NOMO-1 (cell line): ENCODE measurements at regions not wholly inside any gene's neighbourhood (a gene's known extent, or its start where the extent isn't known, plus 50 kb on each side); places are given as distances from the start of the nearest gene placed in this dataset.
"Not testable (repeated sequence)": the region's sequence is repeated elsewhere in the genome, so short reads cannot be mapped to it uniquely, and the experiment has no call there.

ENCODE experiments used
- DNase-seq, 2 experiments: peaks; one replicate each; lab custom pipeline; 2025; ENCODE audit not compliant: unreplicated experiment in 2 of 2; lab: John Stamatoyannopoulos, UW

DNA sequence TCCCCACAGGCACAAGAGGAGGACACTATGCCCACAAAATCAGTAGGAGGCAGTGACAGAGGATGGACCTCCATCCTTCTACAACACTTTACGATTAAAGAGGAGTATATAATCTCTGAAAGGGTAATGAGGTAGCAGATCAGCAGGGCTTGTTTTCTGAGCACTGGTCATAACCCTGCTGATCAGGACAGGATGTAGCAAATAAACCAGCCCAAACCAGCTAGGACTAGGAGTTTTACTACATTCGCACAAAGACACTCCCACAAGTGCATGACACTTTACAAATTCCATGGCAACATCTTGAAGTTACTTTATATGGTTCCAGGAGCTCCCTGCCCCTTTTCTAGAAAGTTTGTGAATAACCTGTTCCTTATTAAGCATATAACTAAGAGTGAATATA lies 73.3 kb upstream of the CHD6 start:
- no peak for DNase-seq

DNA sequence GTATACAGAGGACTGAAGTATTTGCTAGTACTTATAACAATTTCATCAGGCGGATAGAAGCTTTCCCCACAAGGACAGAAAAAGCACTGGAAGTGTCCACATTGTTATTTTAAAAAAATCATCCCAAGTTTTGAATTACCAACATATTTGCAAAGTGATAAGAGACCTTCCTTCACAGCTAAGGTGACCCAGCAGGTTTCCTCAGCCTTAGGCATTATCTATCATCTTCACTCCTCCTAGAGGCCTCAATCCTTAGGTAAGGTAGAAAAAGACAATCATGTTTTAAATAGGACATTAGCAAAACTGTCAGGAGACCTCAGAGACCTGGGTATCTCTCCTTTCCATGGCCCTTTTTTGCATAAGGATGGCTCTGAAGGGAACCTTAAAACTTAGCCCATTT lies 72.5 kb upstream of the CHD6 start:
- no peak for DNase-seq

DNA sequence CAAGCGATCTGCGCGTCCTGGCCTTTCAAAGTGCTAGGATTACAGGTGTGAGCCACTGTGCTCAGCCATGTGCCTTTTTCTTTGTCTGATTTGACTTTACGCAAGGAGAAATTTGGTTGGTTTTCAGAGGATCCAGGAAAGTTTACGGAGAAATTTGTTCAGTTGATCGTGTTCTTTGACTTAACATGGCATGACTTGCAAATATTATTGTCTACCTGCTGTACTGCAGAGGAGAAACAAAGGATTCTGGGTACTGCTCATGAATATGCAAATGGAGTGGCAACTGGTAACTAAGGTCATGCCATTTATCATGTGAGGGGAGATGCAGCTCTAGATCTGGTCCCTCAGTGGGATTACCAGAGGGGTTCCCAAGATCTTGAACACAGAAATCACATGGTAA lies 68.8 kb upstream of the CHD6 start:
- no peak for DNase-seq

DNA sequence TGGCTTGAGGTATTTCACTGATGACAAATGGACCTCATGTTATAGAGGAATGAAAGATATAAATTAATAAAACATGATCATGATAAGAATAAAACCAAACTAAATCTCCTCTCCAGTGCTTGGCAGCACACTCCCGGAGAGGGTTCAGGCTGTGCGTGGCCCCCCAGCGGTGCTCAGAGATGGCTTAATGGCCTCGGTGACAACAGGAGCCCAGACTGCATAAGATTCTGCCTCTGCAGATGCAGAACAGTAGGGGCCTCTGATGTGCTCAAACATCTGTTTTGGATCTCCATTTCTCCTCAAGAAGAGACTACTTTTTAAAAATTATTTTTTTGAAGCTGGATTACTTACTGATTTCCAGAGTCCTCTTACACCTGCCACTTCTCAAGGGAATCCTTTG lies 67.0 kb upstream of the CHD6 start:
- not testable (repeated sequence) for DNase-seq

DNA sequence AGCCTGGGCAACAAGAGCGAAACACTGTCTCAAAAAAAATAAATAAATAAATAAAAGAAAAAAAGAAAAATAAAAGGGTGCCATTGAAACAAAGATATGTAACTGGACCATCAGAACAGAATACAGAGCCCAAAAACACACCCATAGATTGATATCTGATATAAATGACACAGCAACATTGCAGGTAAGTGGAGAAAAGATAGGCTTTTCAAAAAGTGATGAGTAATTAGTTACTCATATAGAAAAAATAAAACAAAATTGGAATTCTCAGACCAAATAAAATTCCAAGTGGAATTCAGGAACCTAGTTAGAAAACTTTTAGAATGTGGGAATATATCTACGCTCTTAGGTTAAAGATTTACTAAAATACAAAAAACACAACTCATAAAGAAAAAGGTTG lies 60.6 kb upstream of the CHD6 start:
- DNase-seq, result no peak

DNA sequence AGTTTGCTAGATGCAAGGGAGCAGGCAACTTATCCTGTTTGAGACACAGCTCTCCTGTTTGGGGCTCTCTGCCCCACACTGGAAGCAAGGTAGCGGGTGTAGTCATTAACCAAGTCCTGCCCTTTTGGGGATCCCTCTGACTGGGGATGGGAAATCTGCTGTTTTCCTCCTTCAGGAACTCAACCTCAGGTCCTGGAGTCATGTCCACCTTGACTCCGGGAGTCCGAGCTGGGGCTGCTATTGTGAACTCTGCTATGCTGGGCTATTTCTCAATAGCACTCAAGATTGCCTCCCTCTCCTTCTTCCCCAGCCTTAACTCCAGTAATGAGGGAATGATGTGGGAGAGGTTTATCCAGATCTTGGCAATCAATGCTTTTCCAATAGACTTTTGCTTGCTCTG lies 54.1 kb upstream of the CHD6 start:
- no peak for DNase-seq

DNA sequence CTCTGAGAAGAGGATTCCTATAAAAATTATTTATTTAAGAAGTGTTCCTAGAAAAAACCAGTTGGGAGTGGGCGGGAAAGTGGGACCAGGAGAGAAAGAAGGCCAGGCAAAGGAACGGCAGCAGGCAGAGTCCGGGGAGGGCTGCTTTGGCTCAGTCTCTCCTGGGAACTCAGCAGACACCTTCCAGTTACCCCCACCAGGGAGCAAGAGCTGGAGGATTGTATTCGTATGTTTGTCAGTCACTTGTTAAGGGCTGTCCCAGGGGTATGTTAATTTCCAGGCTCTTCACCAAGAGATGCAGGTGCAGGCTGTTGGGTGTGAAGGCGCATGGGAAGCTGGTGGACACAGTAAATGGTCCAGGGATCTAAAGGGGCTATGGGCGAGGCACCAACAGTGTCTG lies 53.0 kb upstream of the CHD6 start:
- no peak for DNase-seq

DNA sequence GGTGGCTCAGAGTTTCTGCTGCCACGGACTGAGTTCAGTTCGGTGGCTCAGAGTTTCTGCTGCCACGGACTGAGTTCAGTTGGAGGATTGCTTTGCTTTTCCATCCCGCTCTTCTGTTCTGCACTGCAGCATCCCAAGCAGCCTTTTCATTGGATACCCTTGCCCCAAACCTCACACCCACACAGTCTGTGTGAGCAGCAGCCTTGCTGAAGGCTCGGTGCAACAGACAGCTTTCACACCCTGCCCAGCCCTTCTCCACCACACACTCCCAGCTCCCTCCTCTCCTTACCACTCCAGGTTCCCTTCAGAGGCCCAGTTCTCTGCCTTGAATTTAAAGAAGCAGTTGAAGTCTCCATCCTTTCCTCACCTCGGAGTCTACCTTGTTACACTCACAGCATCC lies 52.5 kb upstream of the CHD6 start:
- DNase-seq, result no peak

DNA sequence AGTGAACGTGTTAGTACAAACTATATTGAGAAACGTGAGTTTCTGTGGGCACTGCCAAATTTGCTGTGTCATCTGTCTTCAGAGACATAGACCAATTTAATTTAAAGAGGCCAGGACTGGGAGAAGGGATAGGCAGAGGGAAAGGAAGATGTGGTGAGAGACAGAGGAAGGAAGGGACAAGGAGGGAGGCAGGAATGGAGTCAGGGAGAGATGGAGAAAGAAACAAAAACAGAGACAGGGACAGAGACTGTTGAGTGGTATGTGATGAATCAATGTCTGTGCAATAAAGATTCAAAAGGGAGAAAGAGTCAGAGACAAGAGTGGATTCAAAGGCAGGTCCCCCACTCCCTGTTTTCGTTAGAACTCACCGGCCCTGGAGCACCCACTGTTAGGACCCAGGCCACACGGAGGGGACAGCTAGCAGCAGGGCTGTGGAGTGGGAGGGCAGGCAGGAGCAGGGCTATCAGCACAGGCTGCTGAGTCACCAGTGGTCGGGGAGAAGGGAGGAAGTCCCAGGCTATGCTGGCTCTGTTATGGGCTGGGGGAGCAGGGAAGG lies 51.6 kb upstream of the CHD6 start:
- DNase-seq, result peak in 1 of 2 experiments; percentile 39

DNA sequence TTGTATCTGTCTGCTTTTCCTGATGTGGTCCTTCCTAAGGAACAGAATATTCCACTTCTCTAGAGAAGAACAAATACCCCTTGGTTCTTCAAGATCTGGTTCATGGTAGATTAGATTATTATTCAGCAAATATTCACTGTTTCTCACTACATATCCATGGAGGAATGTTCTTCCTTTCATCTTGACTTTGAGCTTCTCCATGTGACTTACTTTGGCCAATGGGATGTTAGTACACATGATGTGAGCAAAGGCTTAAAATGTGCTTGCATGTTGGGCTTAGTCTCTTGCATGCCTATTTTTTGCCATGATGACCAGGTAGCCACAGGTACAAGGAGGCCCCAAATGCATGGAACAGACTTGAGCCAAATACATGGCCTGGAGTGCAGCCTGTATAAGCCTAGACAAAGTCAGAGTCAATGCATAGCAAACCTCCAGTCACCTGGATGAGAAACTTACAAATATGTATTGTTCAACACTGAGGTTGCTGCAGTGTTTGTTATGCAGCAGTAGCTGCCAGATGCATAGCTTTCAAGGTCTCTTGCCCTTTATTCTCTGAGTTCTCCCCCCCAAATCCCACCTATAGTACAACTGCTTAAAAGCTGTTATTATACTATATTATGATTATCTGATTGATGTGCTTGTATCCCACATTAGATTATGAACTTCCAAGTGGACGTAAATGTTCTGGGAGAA lies 50.0 kb upstream of the CHD6 start:
- DNase-seq, result no peak
